22Rv1 (cell line): ENCODE measurements at regions not wholly inside any gene's neighbourhood (a gene's known extent, or its start where the extent isn't known, plus 50 kb on each side); places are given as distances from the start of the nearest gene placed in this dataset.

Experiments used
- CTCF ChIP-seq: fragments of 450-650 bp; IDR thresholded peaks from 2 replicates; pipeline ENCODE4 v1.5.1; 2017; ENCODE audit warnings: mild to moderate bottlenecking
- ZFX ChIP-seq: fragments of 450-650 bp; IDR thresholded peaks from 2 replicates; pipeline ENCODE4 v1.6.1; 2017; ENCODE audit warnings: antibody characterized with exemption, borderline replicate concordance

GRCh38 chr10:35892526-35892925 is 250.4 kb upstream of the FZD8 start:
- no peak for TF ChIP-seq CTCF
- no peak for TF ChIP-seq ZFX
